SK-N-SH treated with all-trans-retinoic acid at 6 μM for 48 hours (cell line): ENCODE measurements at regions not wholly inside any gene's neighbourhood (a gene's known extent, or its start where the extent isn't known, plus 50 kb on each side); places are given as distances from the start of the nearest gene placed in this dataset.

ENCODE experiments used
- ATAC-seq: fragments of 200-7000 bp; cut with Tn5 transposase; 3 replicates; pipeline ENCODE4 v1.9.1; 2020; ENCODE audit warnings: mild to moderate bottlenecking, moderate library complexity
- ARNTL ChIP-seq: fragments of 450-650 bp; formaldehyde crosslinking; IDR thresholded peaks from 2 replicates; pipeline ENCODE4 v1.5.0; 2020; ENCODE audit warnings: low read depth, mild to moderate bottlenecking, moderate library complexity, borderline replicate concordance
- BACH2 ChIP-seq: fragments of 250-450 bp; sonication (Bioruptor Pico); IDR thresholded peaks from 2 replicates; pipeline ENCODE4 v1.9.0; 2021; ENCODE audit warnings: mild to moderate bottlenecking, borderline replicate concordance
- CREB5 ChIP-seq: fragments of 250-450 bp; sonication (Bioruptor Pico); IDR thresholded peaks from 2 replicates; pipeline ENCODE4 v1.5.1; 2020; ENCODE audit warnings: low read depth, mild to moderate bottlenecking, moderate library complexity
- CSDC2 ChIP-seq: fragments of 250-450 bp; sonication (Bioruptor Pico); IDR thresholded peaks from 2 replicates; pipeline ENCODE4 v1.5.0; 2020; ENCODE audit warnings: mild to moderate bottlenecking, moderate library complexity
- ESRRG ChIP-seq: fragments of 250-450 bp; sonication (Bioruptor Pico); IDR thresholded peaks from 2 replicates; pipeline ENCODE4 v1.6.1; 2021; ENCODE audit warnings: mild to moderate bottlenecking
- ISL1 ChIP-seq: fragments of 250-450 bp; sonication (Bioruptor Pico); IDR thresholded peaks from 2 replicates; pipeline ENCODE4 v2.1.2; 2022; ENCODE audit warnings: mild to moderate bottlenecking, moderate library complexity
- OSR1 ChIP-seq: fragments of 250-450 bp; sonication (Bioruptor Pico); IDR thresholded peaks from 2 replicates; pipeline ENCODE4 v1.8.0; 2022; ENCODE audit warnings: moderate library complexity, mild to moderate bottlenecking, inconsistent platforms
- RARB ChIP-seq: fragments of 250-450 bp; sonication (Bioruptor Pico); IDR thresholded peaks from 2 replicates; pipeline ENCODE4 v1.8.0; 2021; ENCODE audit warnings: mild to moderate bottlenecking, moderate library complexity
- SNAI2 ChIP-seq: fragments of 250-450 bp; sonication (Bioruptor Pico); IDR thresholded peaks from 2 replicates; pipeline ENCODE4 v1.5.0; 2020; ENCODE audit warnings: mild to moderate bottlenecking, moderate library complexity
- TCF4 ChIP-seq: fragments of 250-450 bp; sonication (Bioruptor Pico); IDR thresholded peaks from 2 replicates; pipeline ENCODE4 v1.8.0; 2021; ENCODE audit warnings: mild to moderate bottlenecking, moderate library complexity, borderline replicate concordance
- TOX ChIP-seq: fragments of 250-450 bp; sonication (Bioruptor Pico); IDR thresholded peaks from 2 replicates; pipeline ENCODE4 v1.8.0; 2021; ENCODE audit warnings: mild to moderate bottlenecking, moderate library complexity, borderline replicate concordance
- TSHZ2 ChIP-seq: fragments of 250-450 bp; sonication (Bioruptor Pico); IDR thresholded peaks from 2 replicates; pipeline ENCODE4 v1.5.0; 2020; ENCODE audit warnings: mild to moderate bottlenecking, moderate library complexity
- ZC3H10 ChIP-seq: fragments of 250-450 bp; sonication (Bioruptor Pico); IDR thresholded peaks from 2 replicates; pipeline ENCODE4 v1.5.1; 2021; ENCODE audit warnings: mild to moderate bottlenecking, moderate library complexity
- ZFP3 ChIP-seq: fragments of 250-450 bp; sonication (Bioruptor Pico); IDR thresholded peaks from 2 replicates; pipeline ENCODE4 v1.5.0; 2020; ENCODE audit warnings: mild to moderate bottlenecking, moderate library complexity
- ZFP30 ChIP-seq: fragments of 450-650 bp; formaldehyde crosslinking; IDR thresholded peaks from 2 replicates; pipeline ENCODE4 v1.5.0; 2022; ENCODE audit warnings: mild to moderate bottlenecking, moderate library complexity
- ZNF565 ChIP-seq: fragments of 450-650 bp; formaldehyde crosslinking; conservative IDR thresholded peaks from 2 replicates; pipeline ENCODE4 v1.5.0; 2020; ENCODE audit warnings: low read depth, mild to moderate bottlenecking, moderate library complexity
- ZNF70 ChIP-seq: fragments of 450-650 bp; formaldehyde crosslinking; IDR thresholded peaks from 2 replicates; pipeline ENCODE4 v1.5.0; 2020; ENCODE audit warnings: mild to moderate bottlenecking, moderate library complexity
- ZNF8 ChIP-seq: fragments of 450-650 bp; formaldehyde crosslinking; IDR thresholded peaks from 2 replicates; pipeline ENCODE4 v1.5.0; 2020; ENCODE audit warnings: mild to moderate bottlenecking, moderate library complexity
- TF ChIP-seq, protein P1 (sequence below): fragments of 250-450 bp; sonication (Bioruptor Pico); IDR thresholded peaks from 2 replicates; pipeline ENCODE4 v1.8.0; 2021; ENCODE audit warnings: low read depth, mild to moderate bottlenecking, moderate library complexity, borderline replicate concordance

DNA sequence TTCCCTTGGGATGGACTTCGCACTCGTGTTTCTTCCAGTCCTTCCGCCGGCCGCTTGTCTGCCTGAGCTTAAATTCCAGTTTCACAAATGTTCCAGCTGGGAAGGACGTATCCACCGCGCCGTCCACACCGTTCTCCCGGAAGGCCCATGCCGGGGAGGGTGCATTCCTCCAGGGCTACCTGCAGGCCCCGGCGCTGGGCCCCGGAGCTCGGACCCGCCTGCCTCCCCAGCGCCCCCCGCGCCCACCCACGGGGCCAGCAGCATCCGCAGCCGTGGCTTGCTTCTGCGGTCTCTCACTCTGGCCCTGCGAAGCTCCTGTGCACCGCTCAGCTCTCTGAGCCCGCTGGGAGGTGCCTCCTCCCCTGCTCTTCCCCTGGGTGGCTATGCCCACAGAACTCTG, 2084.1 kb downstream of the TP53TG3F start:
- no peak for ATAC-seq
- no peak for TF ChIP-seq ZC3H10 (CRISPR knock-in tag)

GRCh38 chr16:35552763-35553162, 2093.4 kb downstream of the TP53TG3F start:
- ATAC-seq = peak; percentile 98
- TF ChIP-seq ZFP30 = no peak
- no peak for TF ChIP-seq ZFP3 (CRISPR knock-in tag)
- no peak for TF ChIP-seq ESRRG (CRISPR knock-in tag)
- TF ChIP-seq TSHZ2 (CRISPR knock-in tag) = no peak
- TF ChIP-seq ZC3H10 (CRISPR knock-in tag) = no peak
- no peak for TF ChIP-seq CREB5 (CRISPR knock-in tag)
- no peak for TF ChIP-seq ZNF565 (CRISPR knock-in tag)
- no peak for TF ChIP-seq ZNF70 (CRISPR knock-in tag)
- TF ChIP-seq TOX (CRISPR knock-in tag) = no peak
- TF ChIP-seq, protein P1, sequence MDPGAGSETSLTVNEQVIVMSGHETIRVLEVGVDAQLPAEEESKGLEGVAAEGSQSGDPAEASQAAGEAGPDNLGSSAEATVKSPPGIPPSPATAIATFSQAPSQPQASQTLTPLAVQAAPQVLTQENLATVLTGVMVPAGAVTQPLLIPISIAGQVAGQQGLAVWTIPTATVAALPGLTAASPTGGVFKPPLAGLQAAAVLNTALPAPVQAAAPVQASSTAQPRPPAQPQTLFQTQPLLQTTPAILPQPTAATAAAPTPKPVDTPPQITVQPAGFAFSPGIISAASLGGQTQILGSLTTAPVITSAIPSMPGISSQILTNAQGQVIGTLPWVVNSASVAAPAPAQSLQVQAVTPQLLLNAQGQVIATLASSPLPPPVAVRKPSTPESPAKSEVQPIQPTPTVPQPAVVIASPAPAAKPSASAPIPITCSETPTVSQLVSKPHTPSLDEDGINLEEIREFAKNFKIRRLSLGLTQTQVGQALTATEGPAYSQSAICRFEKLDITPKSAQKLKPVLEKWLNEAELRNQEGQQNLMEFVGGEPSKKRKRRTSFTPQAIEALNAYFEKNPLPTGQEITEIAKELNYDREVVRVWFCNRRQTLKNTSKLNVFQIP (CRISPR knock-in tag) = no peak
- TF ChIP-seq CSDC2 (CRISPR knock-in tag) = no peak
- no peak for TF ChIP-seq OSR1 (CRISPR knock-in tag)
- no peak for TF ChIP-seq ZNF8 (CRISPR knock-in tag)

DNA sequence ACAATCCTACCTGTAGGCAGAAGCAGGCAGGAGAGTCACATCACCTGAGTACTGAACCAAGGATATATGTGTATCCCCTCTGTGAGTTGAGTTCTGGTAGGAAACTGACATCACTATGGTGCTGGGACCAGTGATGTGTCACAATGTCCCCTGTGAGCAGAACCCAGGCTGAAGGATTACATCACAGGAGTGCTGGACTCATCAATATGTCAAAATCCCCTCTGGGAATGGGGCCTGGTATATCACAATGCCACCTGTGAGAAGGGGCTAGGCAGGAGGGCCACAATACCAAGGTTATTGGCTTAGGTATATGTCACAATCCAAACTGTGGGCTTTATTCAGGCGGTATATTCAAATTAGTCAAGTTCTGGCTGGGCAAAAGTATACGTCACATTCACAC, 2098.3 kb downstream of the TP53TG3F start:
- TF ChIP-seq ZFP30 (no peak), TOX (CRISPR knock-in tag) (no peak), CREB5 (CRISPR knock-in tag) (no peak)
- ATAC-seq = no peak

GRCh38 chr16:35559911-35560636, 2100.7 kb downstream of the TP53TG3F start:
- ATAC-seq = no peak
- no peak for TF ChIP-seq ZNF565 (CRISPR knock-in tag)
- no peak for TF ChIP-seq ISL1 (CRISPR knock-in tag)
- no peak for TF ChIP-seq RARB (CRISPR knock-in tag)
- no peak for TF ChIP-seq TCF4 (CRISPR knock-in tag)
- no peak for TF ChIP-seq CREB5 (CRISPR knock-in tag)
- no peak for TF ChIP-seq OSR1 (CRISPR knock-in tag)
- no peak for TF ChIP-seq ZNF8 (CRISPR knock-in tag)

GRCh38 chr16:35560637-35560984, 2101.2 kb downstream of the TP53TG3F start:
- no peak for ATAC-seq
- TF ChIP-seq BACH2 (no peak), ZFP30 (no peak), TSHZ2 (CRISPR knock-in tag) (no peak), TOX (CRISPR knock-in tag) (no peak), TCF4 (CRISPR knock-in tag) (no peak), CSDC2 (CRISPR knock-in tag) (no peak), ARNTL (no peak), ZNF70 (CRISPR knock-in tag) (no peak), SNAI2 (no peak), ZC3H10 (CRISPR knock-in tag) (no peak)
- TF ChIP-seq, protein P1 (CRISPR knock-in tag) = no peak
